Endothelial cell of umbilical vein (primary cell): ENCODE measurements at regions not wholly inside any gene's neighbourhood (a gene's known extent, or its start where the extent isn't known, plus 50 kb on each side); places are given as distances from the start of the nearest gene placed in this dataset.

Source experiments
- BruUV-seq: library from RNA; stranded (reverse); fragments of 400-500 nt; replicated peaks from 2 replicates; lab custom pipeline; 2021; lab: Mats Ljungman, UMichigan
- CTCF ChIA-PET: fragments of 300-600, 350-600 bp; sonication (Branson Sonifier 250); formaldehyde crosslinking; loops from one replicate; lab custom pipeline; 2021; ENCODE audit warnings: antibody characterized with exemption, inconsistent platforms; lab: Charles Lee
- POLR2A ChIA-PET: fragments of 300-600, 350-600 bp; sonication (Branson Sonifier 250); formaldehyde crosslinking; loops from one replicate; lab custom pipeline; 2021; ENCODE audit warnings: antibody characterized with exemption, inconsistent platforms; lab: Charles Lee
- DNase-seq: peaks from one replicate; pipeline ENCODE4 v3.0.0-alpha.2; 2011; ENCODE audit warnings: low read depth, low spot score
- FAIRE-seq: peaks from 2 replicates; lab custom pipeline; 2011; peaks lifted over from hg19 to GRCh38; lab: Jason Lieb, UNC
- H2AFZ ChIP-seq: 2 replicates; pipeline ENCODE4 v1.6.0; 2012; ENCODE audit warnings: low read depth, low read length, control low read depth, inconsistent platforms
- H3K27ac ChIP-seq: 2 replicates; pipeline ENCODE4 v1.5.1; 2011; ENCODE audit warnings: low read depth, mild to moderate bottlenecking, control low read depth, low read length, moderate library complexity; ENCODE audit not compliant: insufficient read depth
- H3K27me3 ChIP-seq, 2 experiments: 2 replicates each; pipeline versions ENCODE4 v1.6.0 to v1.6.1; 2011; ENCODE audit warnings: low read length in 2 of 2, mixed read lengths in 1 of 2; ENCODE audit not compliant: control insufficient read depth in 2 of 2, insufficient read depth in 2 of 2
- H3K36me3 ChIP-seq, 2 experiments: 2 replicates in 1 of 2; 3 replicates in 1 of 2; pipeline ENCODE4 v1.5.1; 2011; ENCODE audit warnings: low read length in 2 of 2, mild to moderate bottlenecking in 1 of 2, moderate library complexity in 1 of 2; ENCODE audit not compliant: control insufficient read depth in 2 of 2, insufficient read depth in 2 of 2; ENCODE audit errors: extremely low read depth in 1 of 2
- H3K4me1 ChIP-seq: 3 replicates; pipeline ENCODE4 v1.5.1; 2011; ENCODE audit warnings: mild to moderate bottlenecking, low read length; ENCODE audit not compliant: control insufficient read depth, insufficient read depth; ENCODE audit errors: extremely low read depth
- H3K4me2 ChIP-seq: 2 replicates; pipeline ENCODE4 v1.6.1; 2011; ENCODE audit warnings: low read length, control low read depth, mixed read lengths; ENCODE audit not compliant: insufficient read depth
- H3K4me3 ChIP-seq, 3 experiments: fragments of 200-600 bp in 1 of 3; sonication (generic), shearing (Covaris generic) in 1 of 3; replicated peaks in 1 of 3; 2 replicates each; pipeline ENCODE4 v1.5.1; 2011 to 2016; ENCODE audit warnings: control low read depth in 3 of 3, low read length in 3 of 3, mild to moderate bottlenecking in 2 of 3, inconsistent platforms in 1 of 3, low read depth in 1 of 3, moderate library complexity in 1 of 3; ENCODE audit not compliant: insufficient read depth in 1 of 3
- H3K79me2 ChIP-seq: 2 replicates; pipeline ENCODE4 v1.6.0; 2012; ENCODE audit warnings: low read length, inconsistent platforms; ENCODE audit not compliant: control insufficient read depth, insufficient read depth
- H3K9ac ChIP-seq: replicated peaks from 2 replicates; pipeline ENCODE3; 2011; ENCODE audit warnings: low read length, control low read depth; ENCODE audit not compliant: insufficient read depth; ENCODE audit errors: extremely low read depth
- H3K9me1 ChIP-seq: replicated peaks from 3 replicates; pipeline ENCODE4 v1.6.0; 2011; ENCODE audit warnings: mild to moderate bottlenecking, low read length; ENCODE audit not compliant: control insufficient read depth, insufficient read depth; ENCODE audit errors: extremely low read depth
- H3K9me3 ChIP-seq: replicated peaks from 2 replicates; pipeline ENCODE4 v1.5.1; 2012; ENCODE audit warnings: low read length, inconsistent platforms; ENCODE audit not compliant: control insufficient read depth, insufficient read depth
- H4K20me1 ChIP-seq: replicated peaks from 2 replicates; pipeline ENCODE3; 2011; ENCODE audit warnings: mild to moderate bottlenecking, low read length; ENCODE audit not compliant: control insufficient read depth, insufficient read depth; ENCODE audit errors: extremely low read depth
- CTCF ChIP-seq, 2 donors: IDR thresholded peaks; 1 replicate in 1 of 2; 2 replicates in 1 of 2; pipeline ENCODE4 v1.5.1; 2011; ENCODE audit warnings: low read length in 2 of 2, mild to moderate bottlenecking in 2 of 2, moderate library complexity in 2 of 2, control low read depth in 1 of 2, inconsistent platforms in 1 of 2, low read depth in 1 of 2; ENCODE audit not compliant: insufficient read depth in 1 of 2; ENCODE audit errors: extremely low read depth in 1 of 2
- EZH2 ChIP-seq: IDR thresholded peaks from 2 replicates; pipeline ENCODE4 v1.6.1; 2012; ENCODE audit warnings: borderline replicate concordance, low read depth, mild to moderate bottlenecking, moderate library complexity, low read length, inconsistent platforms; ENCODE audit not compliant: severe bottlenecking
- GATA2 ChIP-seq: IDR thresholded peaks from 2 replicates; pipeline ENCODE4 v1.7.0; 2011; ENCODE audit warnings: low read depth, mild to moderate bottlenecking, moderate library complexity, mixed read lengths, low read length; ENCODE audit not compliant: insufficient read length, insufficient read depth
- MAX ChIP-seq: IDR thresholded peaks from 2 replicates; pipeline ENCODE4 v1.6.1; 2011; ENCODE audit not compliant: insufficient read depth, insufficient read length
- MYC ChIP-seq: IDR thresholded peaks from one replicate; pipeline ENCODE4 v1.6.1; 2011; ENCODE audit warnings: mild to moderate bottlenecking, low read depth, low read length
- POLR2A ChIP-seq: IDR thresholded peaks from 2 replicates; pipeline ENCODE4 v1.6.1; 2012; ENCODE audit warnings: low read depth, mild to moderate bottlenecking, control low read depth, low read length
- POLR2AphosphoS5 ChIP-seq: IDR thresholded peaks from 2 replicates; pipeline ENCODE4 v1.6.1; 2012; ENCODE audit warnings: low read depth, mild to moderate bottlenecking, control low read depth, low read length, moderate library complexity; ENCODE audit not compliant: insufficient read depth
- dilution Hi-C: fragments of 300-500 bp; cut with MboI; formaldehyde crosslinking; loops from one replicate; pipeline ENCODE4 v1.15.0; 2019; ENCODE audit warnings: low sequenced_read_pairs; ENCODE audit not compliant: extremely low pct_ligation_motif_present
- intact Hi-C: fragments of 100-400 bp; cut with micrococcal nuclease; formaldehyde crosslinking; loops from one replicate; pipeline ENCODE4 v1.10.0; 2022

- H2AFZ ChIP-seq = no peak overlapping the region
- no peaks in the 10 kb centered on the region for H3K27me3 ChIP-seq
- no peaks in the 10 kb centered on the region for H3K9me3 ChIP-seq
- no peak overlapping the region for H3K4me2 ChIP-seq
- H3K9ac ChIP-seq = no peak overlapping the region
- CTCF ChIA-PET = interaction anchor here (0.5 to 1.3 kb wide), 4 partner anchors 10 to 843 kb away, joined by 3 to 7 read pairs (median 4); partner anchors contain the start of gene MKKS
- H3K36me3 ChIP-seq = no peaks in the 10 kb centered on the region
- H3K79me2 ChIP-seq = no peaks in the 10 kb centered on the region
- H3K4me1 ChIP-seq = no peaks in the 10 kb centered on the region
- TF ChIP-seq GATA2 (no peak), POLR2A (no peak), EZH2 (no peak), MAX (no peak)
- dilution Hi-C loops (no loop called here), intact Hi-C loops (no loop called here)
- no peaks in the 10 kb centered on the region for H4K20me1 ChIP-seq
- no peak overlapping the region for H3K27ac ChIP-seq
- BruUV-seq = no TSS peak
- POLR2A ChIA-PET = no interaction called here
- H3K9me1 ChIP-seq = no peaks in the 10 kb centered on the region
- FAIRE-seq (no peak), DNase-seq (no peak)
- H3K4me3 ChIP-seq = no peak overlapping the region
These were observed 603.4 kb upstream of the JAG1 start for GRCh38 chr20:11277170-11277569.

GRCh38 chr20:11277858-11278257 is 604.1 kb upstream of the JAG1 start:
- no peak for DNase-seq
- Histone ChIP-seq H3K4me1 (no peaks in the 10 kb centered on the region), H3K4me2 (no peak overlapping the region), H3K9me3 (no peaks in the 10 kb centered on the region), H3K36me3 (no peaks in the 10 kb centered on the region), H3K27me3 (no peaks in the 10 kb centered on the region), H4K20me1 (no peaks in the 10 kb centered on the region), H2AFZ (no peak overlapping the region), H3K9me1 (no peaks in the 10 kb centered on the region), H3K9ac (no peak overlapping the region), H3K27ac (no peak overlapping the region), H3K79me2 (no peaks in the 10 kb centered on the region), H3K4me3 (no peak overlapping the region)
- POLR2A ChIA-PET = no interaction called here
- dilution Hi-C loops = no loop called here
- BruUV-seq = no TSS peak
- CTCF ChIA-PET = interaction anchor here (1.2 kb wide), 1 partner anchor 266 kb away, joined by 3 read pairs; no protein-coding TSS in a partner anchor
- intact Hi-C loops = no loop called here
- FAIRE-seq = no peak
- TF ChIP-seq POLR2AphosphoS5 (no peak), MYC (no peak), GATA2 (no peak), CTCF (IDR thresholded peaks at IDR 0.05; ENCODE audit: extremely low read depth in 1 of 2, insufficient read depth in 1 of 2, low read depth in 1 of 2, low read length in 2 of 2) (no peak), EZH2 (no peak)
